Heart left ventricle (tissue), 16 donors: ENCODE measurements at regions not wholly inside any gene's neighbourhood (a gene's known extent, or its start where the extent isn't known, plus 50 kb on each side); places are given as distances from the start of the nearest gene placed in this dataset.
A peak's percentile ranks its signal among the peaks of the same experiment; 100 is the strongest.
"Not testable (repeated sequence)": the region's sequence is repeated elsewhere in the genome, so short reads cannot be mapped to it uniquely, and the experiment has no call there.

Source experiments
- ATAC-seq, 4 donors: fragments of 200-7000 bp; cut with Tn5 transposase; one replicate each; pipeline ENCODE4 v1.9.1; 2020 to 2022; ENCODE audit warnings: moderate library complexity in 4 of 4, mild to moderate bottlenecking in 3 of 4, moderate number of reproducible peaks in 1 of 4
- DNase-seq, 5 donors: peaks; one replicate each; pipeline ENCODE4 v3.0.0-alpha.2; 2020
- H3K27ac ChIP-seq, 12 donors: fragments of 200-600 bp; sonication (generic) in 4 of 12; one replicate each; pipeline versions ENCODE4 v1.5.0 to v1.8.0; 2016 to 2022; ENCODE audit warnings: mild to moderate bottlenecking in 2 of 12
- H3K27me3 ChIP-seq, 9 donors: fragments of 200-600 bp; sonication (generic) in 2 of 9; one replicate each; pipeline versions ENCODE4 v1.5.1 to v1.8.0; 2016 to 2022; ENCODE audit warnings: mild to moderate bottlenecking in 3 of 9
- H3K36me3 ChIP-seq, 9 donors: fragments of 200-600 bp; sonication (generic) in 2 of 9; one replicate each; pipeline versions ENCODE4 v1.5.0 to v1.8.0; 2018 to 2022; ENCODE audit warnings: mild to moderate bottlenecking in 2 of 9
- H3K4me1 ChIP-seq, 12 donors: fragments of 200-600 bp; sonication (generic) in 4 of 12; one replicate each; pipeline versions ENCODE4 v1.5.0 to v1.8.0; 2016 to 2022; ENCODE audit warnings: mild to moderate bottlenecking in 3 of 12
- H3K4me3 ChIP-seq, 12 donors: fragments of 200-600 bp; sonication (generic) in 4 of 12; one replicate each; pipeline versions ENCODE4 v1.5.0 to v1.8.0; 2017 to 2022; ENCODE audit warnings: mild to moderate bottlenecking in 9 of 12, moderate library complexity in 4 of 12
- H3K9me3 ChIP-seq, 12 donors: fragments of 200-600 bp; sonication (generic) in 4 of 12; one replicate each; pipeline versions ENCODE4 v1.5.0 to v1.8.0; 2016 to 2022; ENCODE audit warnings: mild to moderate bottlenecking in 1 of 12
- CTCF ChIP-seq, 12 donors: fragments of 200-600 bp; sonication (generic) in 4 of 12; IDR thresholded peaks; one replicate each; pipeline versions ENCODE4 v1.5.0 to v1.8.0; 2018 to 2022; ENCODE audit warnings: antibody characterized with exemption in 12 of 12, mild to moderate bottlenecking in 5 of 12
- POLR2A ChIP-seq, 2 donors: fragments of 450-650 bp; IDR thresholded peaks; one replicate each; pipeline ENCODE4 v1.6.1; 2017; ENCODE audit warnings: antibody characterized with exemption in 2 of 2, mild to moderate bottlenecking in 2 of 2, moderate library complexity in 2 of 2
- WGBS, 4 donors: extraction: QIAGEN DNeasy Blood & Tissue Kit in 2 of 4; methylation state at CpG; one replicate each; pipeline versions ENCODE4 v1.1.5 to v1.1.7; 2013 to 2018; 5-methylcytosine and 5-hydroxymethylcytosine counted together
- intact Hi-C, 10 donors: fragments of 100-400 bp; cut with DNase I; formaldehyde crosslinking; loops; one replicate each; pipeline versions ENCODE4 v1.11.1 to v1.14.2; 2022
- donor health status: ischemic (EF 13 %, LVEDD 7.1; RV severe dilation, severe dysfunction).
- donor health status: healthy with polysubstance abuse.
- donor health status: DM: no; HTN: yes; CAD: no.
- donor health status: DM: no; HTN: no; CAD: no.
- donor health status: ischemic (EF 25% LVEDD 6.9; RV normal size, moderate dysfunction).
- donor health status: ischemic (EF 25% LVEDD 5.7; RV mildly dilated, moderate dysfunction).
- donor health status: healthy.
- donor health status: DM: yes; HTN: yes; CAD: no.
- donor health status: ischemic (EF 35%, LVEDD 5.7; RV mildly dilated, moderate dysfunction).
- donor health status: nonischemic (EF 11% LVEDD 7.7; RV severe dilation, severe dysfunction).
- donor health status: DM: yes; HTN: yes; CAD: no.
- donor health status: PGD.
- donor health status: ischemic (EF 29% LVEDD 5.4; RV normal size, mild dysfunction).
- donor health status: nonischemic (EF 23%, LVEDD 6.1; RV moderate dilation, normal function).

- WGBS, 4 donors, result 41 to 58% (median 52%) methylated on average over 1 of the region's 1 CpG
- DNase-seq (no peak), ATAC-seq (peak in 2 of 4 donors; percentile 43 to 59)
- Histone ChIP-seq H3K4me1 (peaks cover 0 to 28% (median 12%) of the 10 kb centered on the region in 12 donors), H3K27me3 (no peaks in the 10 kb centered on the region), H3K27ac (peak overlapping the region in 1 of 12 donors; percentile 4), H3K9me3 (no peaks in the 10 kb centered on the region), H3K36me3 (no peaks in the 10 kb centered on the region), H3K4me3 (no peak overlapping the region)
- intact Hi-C loops, result no loop called here
- no peak for TF ChIP-seq POLR2A (IDR thresholded peaks at IDR 0.05)
- TF ChIP-seq CTCF (IDR thresholded peaks at IDR 0.05), result no peak
Observed at GRCh38 chr10:20596065-20596755, 300.9 kb downstream of the NEBL start.

- DNase-seq, result no peak
- Histone ChIP-seq H3K4me3 (no peak overlapping the region), H3K27ac (no peak overlapping the region), H3K36me3 (no peaks in the 10 kb centered on the region), H3K9me3 (no peaks in the 10 kb centered on the region), H3K27me3 (no peaks in the 10 kb centered on the region), H3K4me1 (peaks cover 0 to 23% (median 12%) of the 10 kb centered on the region in 12 donors)
- intact Hi-C loops, result no loop called here
- 88 to 91% (median 91%) methylated on average over 3 of the region's 3 CpGs for WGBS, 4 donors
- no peak for ATAC-seq
- TF ChIP-seq POLR2A (IDR thresholded peaks at IDR 0.05) (no peak), CTCF (IDR thresholded peaks at IDR 0.05) (no peak)
Observed at GRCh38 chr10:20593649-20594048, 303.5 kb downstream of the NEBL start.

GRCh38 chr10:20582041-20582440 is 315.1 kb downstream of the NEBL start:
- Histone ChIP-seq H3K27me3 (no peaks in the 10 kb centered on the region), H3K4me3 (no peak overlapping the region), H3K9me3 (peaks cover 0 to 27% (median 10%) of the 10 kb centered on the region in 12 donors), H3K4me1 (no peaks in the 10 kb centered on the region), H3K36me3 (no peaks in the 10 kb centered on the region), H3K27ac (no peak overlapping the region)
- DNase-seq, result no peak
- TF ChIP-seq POLR2A (IDR thresholded peaks at IDR 0.05) (no peak), CTCF (IDR thresholded peaks at IDR 0.05) (no peak)
- intact Hi-C loops, result no loop called here
- no peak for ATAC-seq
- WGBS, 4 donors, result 94 to 100% (median 96%) methylated on average over 1 of the region's 1 CpG

- Histone ChIP-seq H3K27ac (no peak overlapping the region), H3K36me3 (no peaks in the 10 kb centered on the region), H3K27me3 (no peaks in the 10 kb centered on the region), H3K4me1 (no peaks in the 10 kb centered on the region), H3K9me3 (no peaks in the 10 kb centered on the region), H3K4me3 (no peak overlapping the region)
- TF ChIP-seq CTCF (IDR thresholded peaks at IDR 0.05) (no peak), POLR2A (IDR thresholded peaks at IDR 0.05) (no peak)
- WGBS, 4 donors, result 84 to 95% (median 90%) methylated on average over 2 of the region's 2 CpGs
- DNase-seq, result no peak
- intact Hi-C loops, result no loop called here
- ATAC-seq, result no peak
Observed at GRCh38 chr10:20573924-20574323, 323.2 kb downstream of the NEBL start.

GRCh38 chr10:20555990-20556389 is 341.1 kb downstream of the NEBL start:
- H3K27me3 ChIP-seq, H3K36me3 ChIP-seq, intact Hi-C loops, DNase-seq, H3K4me3 ChIP-seq, ATAC-seq, H3K27ac ChIP-seq, H3K4me1 ChIP-seq: not testable (repeated sequence)
- peaks cover 0 to 37% (median 0%) of the 10 kb centered on the region in 12 donors for H3K9me3 ChIP-seq
- whole genome bisulfite sequencing, 4 donors, result 77 to 96% (median 86%) methylated on average over 6 to 7 of the region's 7 CpGs
